OCI-LY1 (cell line): ENCODE measurements at regions not wholly inside any gene's neighbourhood (a gene's known extent, or its start where the extent isn't known, plus 50 kb on each side); places are given as distances from the start of the nearest gene placed in this dataset.

Source experiments
- EZH2 ChIP-seq: fragments of 200-600 bp; sonication (generic), shearing (Covaris generic); IDR thresholded peaks from 2 replicates; pipeline ENCODE4 v1.8.0; 2017; ENCODE audit warnings: borderline replicate concordance, mixed run types, mild to moderate bottlenecking, antibody characterized with exemption, low read length, moderate library complexity, mixed read lengths
- TF ChIP-seq, protein P1 (sequence below): fragments of 200-600 bp; sonication (generic), shearing (Covaris generic); IDR thresholded peaks from 2 replicates; pipeline ENCODE4 v1.5.1; 2017; ENCODE audit warnings: mild to moderate bottlenecking, antibody characterized with exemption, low read length, moderate library complexity, mixed read lengths

DNA sequence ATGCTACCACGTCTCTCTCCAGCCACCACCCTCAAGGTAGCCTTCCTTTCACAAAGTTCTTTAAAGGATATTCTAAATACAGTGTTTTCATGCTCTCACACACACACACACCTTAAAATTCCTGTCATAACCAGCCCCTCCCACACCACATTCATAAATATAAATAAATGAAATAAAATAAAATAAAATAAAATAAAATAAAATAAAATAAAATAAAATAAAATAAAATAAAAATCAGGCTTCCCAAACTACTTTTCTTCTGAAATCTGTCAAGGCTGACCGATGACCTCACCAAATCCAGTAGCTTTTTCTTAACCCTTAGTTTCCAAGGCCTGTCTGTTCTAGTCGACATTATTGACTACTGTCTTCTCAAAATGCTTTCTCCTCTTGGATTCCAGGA, 378.4 kb downstream of the SEC23A start:
- no peak for TF ChIP-seq EZH2
- TF ChIP-seq, protein P1, sequence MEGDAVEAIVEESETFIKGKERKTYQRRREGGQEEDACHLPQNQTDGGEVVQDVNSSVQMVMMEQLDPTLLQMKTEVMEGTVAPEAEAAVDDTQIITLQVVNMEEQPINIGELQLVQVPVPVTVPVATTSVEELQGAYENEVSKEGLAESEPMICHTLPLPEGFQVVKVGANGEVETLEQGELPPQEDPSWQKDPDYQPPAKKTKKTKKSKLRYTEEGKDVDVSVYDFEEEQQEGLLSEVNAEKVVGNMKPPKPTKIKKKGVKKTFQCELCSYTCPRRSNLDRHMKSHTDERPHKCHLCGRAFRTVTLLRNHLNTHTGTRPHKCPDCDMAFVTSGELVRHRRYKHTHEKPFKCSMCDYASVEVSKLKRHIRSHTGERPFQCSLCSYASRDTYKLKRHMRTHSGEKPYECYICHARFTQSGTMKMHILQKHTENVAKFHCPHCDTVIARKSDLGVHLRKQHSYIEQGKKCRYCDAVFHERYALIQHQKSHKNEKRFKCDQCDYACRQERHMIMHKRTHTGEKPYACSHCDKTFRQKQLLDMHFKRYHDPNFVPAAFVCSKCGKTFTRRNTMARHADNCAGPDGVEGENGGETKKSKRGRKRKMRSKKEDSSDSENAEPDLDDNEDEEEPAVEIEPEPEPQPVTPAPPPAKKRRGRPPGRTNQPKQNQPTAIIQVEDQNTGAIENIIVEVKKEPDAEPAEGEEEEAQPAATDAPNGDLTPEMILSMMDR: no peak
